ENCODE measurements at regions not wholly inside any gene's neighbourhood (a gene's known extent, or its start where the extent isn't known, plus 50 kb on each side); places are given as distances from the start of the nearest gene placed in this dataset.

DNA sequence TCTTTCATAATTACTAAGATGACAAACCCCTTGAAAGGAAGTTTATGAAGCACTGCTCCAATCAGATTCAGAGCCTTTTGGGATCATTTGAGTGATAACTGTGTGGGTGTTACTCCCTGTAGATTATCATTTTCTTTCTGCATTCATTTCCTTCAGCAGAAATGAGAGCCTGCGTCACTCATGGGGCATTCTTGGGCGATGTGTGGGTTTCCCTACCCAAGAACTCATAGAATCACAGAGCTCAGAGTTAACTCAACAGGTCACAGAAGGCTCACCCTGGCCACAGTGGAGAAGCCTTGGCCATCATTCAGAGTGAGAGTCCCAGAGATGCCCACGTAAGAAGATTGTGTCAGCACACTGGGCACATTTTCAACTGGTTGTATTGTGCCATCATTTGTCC, 401.9 kb downstream of the TLE4 start:
- TF ChIP-seq, protein P1, sequence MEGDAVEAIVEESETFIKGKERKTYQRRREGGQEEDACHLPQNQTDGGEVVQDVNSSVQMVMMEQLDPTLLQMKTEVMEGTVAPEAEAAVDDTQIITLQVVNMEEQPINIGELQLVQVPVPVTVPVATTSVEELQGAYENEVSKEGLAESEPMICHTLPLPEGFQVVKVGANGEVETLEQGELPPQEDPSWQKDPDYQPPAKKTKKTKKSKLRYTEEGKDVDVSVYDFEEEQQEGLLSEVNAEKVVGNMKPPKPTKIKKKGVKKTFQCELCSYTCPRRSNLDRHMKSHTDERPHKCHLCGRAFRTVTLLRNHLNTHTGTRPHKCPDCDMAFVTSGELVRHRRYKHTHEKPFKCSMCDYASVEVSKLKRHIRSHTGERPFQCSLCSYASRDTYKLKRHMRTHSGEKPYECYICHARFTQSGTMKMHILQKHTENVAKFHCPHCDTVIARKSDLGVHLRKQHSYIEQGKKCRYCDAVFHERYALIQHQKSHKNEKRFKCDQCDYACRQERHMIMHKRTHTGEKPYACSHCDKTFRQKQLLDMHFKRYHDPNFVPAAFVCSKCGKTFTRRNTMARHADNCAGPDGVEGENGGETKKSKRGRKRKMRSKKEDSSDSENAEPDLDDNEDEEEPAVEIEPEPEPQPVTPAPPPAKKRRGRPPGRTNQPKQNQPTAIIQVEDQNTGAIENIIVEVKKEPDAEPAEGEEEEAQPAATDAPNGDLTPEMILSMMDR (IDR thresholded peaks at IDR 0.05) = no peak
- TF ChIP-seq EP300 (IDR thresholded peaks at IDR 0.05; ENCODE audit: low read depth) = no peak
- no peak for TF ChIP-seq POLR2A (IDR thresholded peaks at IDR 0.05)
- TF ChIP-seq POLR2AphosphoS5 (IDR thresholded peaks at IDR 0.05) = no peak

Measured in transverse colon (tissue), 4 donors.